GM03348 (cell line): ENCODE measurements at regions not wholly inside any gene's neighbourhood (a gene's known extent, or its start where the extent isn't known, plus 50 kb on each side); places are given as distances from the start of the nearest gene placed in this dataset.
"Not testable (repeated sequence)": the region's sequence is repeated elsewhere in the genome, so short reads cannot be mapped to it uniquely, and the experiment has no call there.

Source experiments
- DNase-seq: peaks from one replicate; pipeline ENCODE4 v3.0.0; 2012; ENCODE audit warnings: low spot score

DNA sequence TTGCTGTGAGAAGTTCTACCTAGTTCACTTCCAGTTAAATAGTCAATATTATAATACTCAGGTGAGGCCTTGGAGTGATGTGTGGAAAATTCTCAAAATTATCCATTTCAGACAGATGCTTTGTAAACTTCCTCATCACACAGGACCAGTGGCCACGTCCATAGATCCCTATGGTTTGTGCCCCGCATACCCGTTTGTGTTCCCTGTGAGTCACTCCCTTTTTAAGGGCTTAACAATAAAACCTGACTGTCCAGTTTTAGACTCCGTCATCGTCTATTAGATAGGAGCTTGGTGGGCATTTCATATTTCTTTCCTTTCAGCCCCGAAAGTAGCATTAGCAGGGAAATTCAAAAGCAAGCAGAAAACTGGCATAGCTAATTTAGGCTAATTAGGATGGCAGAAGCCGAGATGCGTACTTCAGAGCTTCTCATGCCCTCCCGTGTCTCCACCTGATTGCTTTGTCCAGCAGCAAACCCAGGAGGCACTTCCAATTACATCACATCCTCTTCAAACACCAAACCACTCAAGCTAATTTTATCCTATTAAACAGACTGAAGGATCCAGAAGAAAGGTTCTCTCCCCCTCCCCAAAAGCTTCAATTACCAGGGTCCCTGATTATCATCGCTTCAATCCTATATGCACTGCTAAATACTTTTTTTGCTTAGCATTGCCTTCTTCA, 186.6 kb upstream of the OTX2 start:
- DNase-seq, result no peak

DNA sequence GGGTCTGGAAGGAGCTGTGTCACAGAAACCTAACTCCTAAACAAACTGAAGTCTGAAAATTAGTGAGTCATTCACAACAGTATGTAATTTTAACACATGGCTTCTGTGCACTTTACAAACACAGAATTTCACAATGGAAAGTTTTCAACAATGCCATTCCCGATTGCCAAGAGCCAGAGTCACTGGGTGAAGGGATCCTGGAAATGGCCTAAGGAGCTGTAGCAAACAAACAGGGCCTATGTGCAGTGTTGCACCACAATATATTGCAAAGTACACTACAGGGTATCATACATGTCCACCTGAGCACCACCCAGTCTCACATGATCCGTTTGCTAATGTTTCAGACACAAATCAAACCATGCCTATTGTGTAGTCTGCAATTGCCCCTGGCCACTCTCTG, 184.7 kb upstream of the OTX2 start:
- DNase-seq, result no peak

- no peak for DNase-seq
Measured at GRCh38 chr14:56992332-56992820, 182.1 kb upstream of the OTX2 start.

- DNase-seq, result not testable (repeated sequence)
Measured at GRCh38 chr14:56990991-56991627, 180.8 kb upstream of the OTX2 start.

- no peak for DNase-seq
Measured at GRCh38 chr14:56989359-56989758, 179.1 kb upstream of the OTX2 start.

DNA sequence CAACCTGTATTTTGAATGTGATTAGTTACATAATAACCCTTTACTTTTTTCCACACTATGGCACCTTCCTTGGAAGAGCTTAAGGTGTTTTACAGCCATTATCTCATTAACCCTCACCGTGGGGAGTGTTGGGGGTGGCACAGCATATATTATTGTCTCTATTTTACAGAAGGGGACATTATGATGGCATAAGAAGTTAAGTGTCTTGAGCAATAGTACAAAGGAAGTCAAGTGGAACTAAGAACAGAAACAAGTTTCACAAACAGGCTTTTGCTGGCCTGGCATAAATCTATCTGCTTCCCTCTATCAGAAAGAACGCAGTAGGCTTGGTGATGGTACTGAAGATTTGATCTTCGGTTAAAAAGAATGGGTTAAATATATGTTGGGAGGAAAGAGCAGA, 169.7 kb upstream of the OTX2 start:
- DNase-seq, result no peak

GRCh38 chr14:56976211-56976610, 165.9 kb upstream of the OTX2 start:
- DNase-seq, result no peak

GRCh38 chr14:56975521-56975920, 165.2 kb upstream of the OTX2 start:
- DNase-seq, result no peak

DNA sequence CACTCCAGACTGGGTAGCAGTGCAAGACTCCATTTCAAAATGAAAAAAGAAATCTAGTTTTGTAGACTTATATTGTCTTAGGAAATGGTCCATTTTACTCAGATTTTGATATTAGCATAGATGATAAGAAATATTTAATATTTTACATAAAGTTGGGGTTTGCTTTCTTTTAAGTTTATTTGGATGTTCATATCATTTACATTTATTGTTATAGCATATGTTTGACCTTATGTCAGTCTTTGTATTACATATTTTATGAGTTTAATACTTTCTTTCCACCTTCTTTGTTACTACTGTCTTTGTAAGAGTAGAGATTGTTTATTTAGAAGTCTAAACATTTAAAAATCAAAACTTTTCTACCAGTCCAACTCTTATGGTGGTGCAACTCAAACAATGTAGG, 162.7 kb upstream of the OTX2 start:
- DNase-seq, result no peak

DNA sequence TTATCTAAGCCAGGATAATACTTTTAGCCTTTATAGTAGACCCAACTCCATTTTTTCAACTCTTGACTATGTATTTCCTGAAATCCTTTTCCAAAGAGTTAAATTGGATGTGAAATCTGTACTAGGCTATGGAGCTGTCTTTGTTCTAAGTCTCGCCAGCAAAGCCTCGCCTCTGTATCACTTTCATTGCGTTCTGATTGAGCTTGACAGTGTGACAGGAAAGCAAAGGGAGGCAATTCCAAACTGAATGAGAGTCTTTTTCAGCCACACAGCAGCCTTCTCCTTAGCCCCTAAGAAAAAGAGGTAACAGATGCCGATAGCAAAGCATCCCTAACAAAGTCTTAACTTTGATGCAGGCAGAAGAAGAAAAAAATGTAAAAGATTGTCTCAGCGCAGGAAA, 154.6 kb upstream of the OTX2 start:
- no peak for DNase-seq

DNA sequence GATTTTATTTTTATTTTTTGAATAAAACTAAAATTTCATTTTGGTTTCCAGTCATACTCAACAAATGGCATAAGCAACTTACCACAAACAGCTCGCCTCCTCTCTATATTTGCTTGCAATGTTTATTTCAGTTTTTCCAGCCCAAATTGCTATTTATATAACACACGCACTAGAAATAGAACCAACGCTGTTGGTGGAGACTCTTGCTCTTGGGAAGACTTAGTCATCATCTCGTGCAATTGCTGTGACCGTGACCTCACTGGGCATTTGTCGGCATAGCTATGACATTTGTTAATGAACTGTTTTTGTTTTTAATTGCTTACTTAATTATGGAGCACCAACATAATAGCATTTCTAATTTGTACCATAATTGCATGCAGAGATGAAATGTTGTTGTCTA, 153.1 kb upstream of the OTX2 start:
- no peak for DNase-seq

DNA sequence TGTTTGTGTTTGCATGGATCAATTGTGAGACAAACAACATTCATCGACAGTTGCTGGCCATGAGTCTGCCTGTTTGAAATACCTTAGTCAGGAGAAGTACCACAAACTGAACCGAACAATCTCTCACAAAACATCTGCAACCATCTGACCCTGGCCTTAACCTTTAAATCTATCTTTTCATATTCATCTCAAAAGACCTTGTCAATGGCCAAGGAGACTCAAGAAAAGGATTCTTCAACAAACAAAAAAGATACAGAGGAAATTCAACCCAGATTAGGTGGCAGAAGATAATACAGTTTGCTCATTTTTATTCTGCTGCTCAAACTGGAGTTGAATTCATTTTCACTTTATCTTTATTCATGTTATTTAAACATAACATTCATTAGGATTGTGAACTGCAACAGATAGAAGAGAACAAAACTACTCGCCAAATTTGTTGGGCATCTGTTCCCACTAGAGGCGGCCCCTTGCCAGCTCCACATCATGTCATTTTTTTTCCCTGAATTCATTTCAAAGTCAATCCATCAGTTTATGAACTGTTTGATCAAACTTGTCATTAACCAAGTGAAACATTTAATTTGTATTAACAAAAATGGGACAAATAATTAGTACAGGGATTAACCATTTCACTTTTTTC, 152.3 kb upstream of the OTX2 start:
- DNase-seq, result no peak

- DNase-seq, result no peak
Measured at GRCh38 chr14:56959869-56960268, 149.6 kb upstream of the OTX2 start.

GRCh38 chr14:56959121-56959520, 148.8 kb upstream of the OTX2 start:
- DNase-seq, result no peak

- no peak for DNase-seq
Measured at GRCh38 chr14:56956182-56956581, 145.9 kb upstream of the OTX2 start.

DNA sequence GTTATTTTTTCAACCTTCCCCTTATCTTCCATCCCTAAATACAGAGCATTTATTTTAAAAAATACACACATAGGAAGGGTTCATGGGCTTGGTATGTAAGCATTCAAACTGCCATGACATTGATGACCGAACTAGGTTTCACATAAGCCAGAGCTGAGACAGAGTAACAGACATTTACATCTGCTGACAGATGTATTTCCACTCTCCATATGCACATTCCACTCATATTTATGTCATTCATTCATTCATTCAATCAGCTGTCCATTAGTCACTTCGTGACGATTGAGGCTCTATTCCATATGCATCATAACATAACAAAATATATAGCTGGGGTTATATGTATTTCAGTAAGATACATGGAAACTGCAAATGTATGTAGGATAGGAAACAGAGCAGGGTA, 145.5 kb upstream of the OTX2 start:
- no peak for DNase-seq

DNA sequence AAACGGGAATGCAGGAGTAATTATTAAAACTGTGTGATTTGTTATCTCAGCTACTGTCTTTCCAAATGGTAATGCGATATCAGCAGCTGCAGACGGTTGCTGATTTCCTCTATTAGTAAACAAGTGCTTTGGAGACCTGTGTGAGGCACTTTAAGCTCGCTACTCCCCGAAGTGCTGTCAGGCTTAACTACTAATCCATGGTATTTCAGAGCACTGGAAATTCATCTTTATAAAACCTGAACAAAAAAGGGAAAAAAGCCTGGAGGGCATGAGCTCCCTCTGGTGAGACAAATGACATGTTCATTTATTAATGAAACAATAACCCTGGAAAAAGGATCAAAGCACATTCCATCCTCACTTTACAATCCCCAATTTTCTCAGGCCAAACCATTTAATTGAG, 143.6 kb upstream of the OTX2 start:
- no peak for DNase-seq

- no peak for DNase-seq
Measured at GRCh38 chr14:56952766-56953473, 142.6 kb upstream of the OTX2 start.

GRCh38 chr14:56949828-56950227, 139.5 kb upstream of the OTX2 start:
- DNase-seq, result no peak

- no peak for DNase-seq
Measured at GRCh38 chr14:56945291-56945690, 135.0 kb upstream of the OTX2 start.

DNA sequence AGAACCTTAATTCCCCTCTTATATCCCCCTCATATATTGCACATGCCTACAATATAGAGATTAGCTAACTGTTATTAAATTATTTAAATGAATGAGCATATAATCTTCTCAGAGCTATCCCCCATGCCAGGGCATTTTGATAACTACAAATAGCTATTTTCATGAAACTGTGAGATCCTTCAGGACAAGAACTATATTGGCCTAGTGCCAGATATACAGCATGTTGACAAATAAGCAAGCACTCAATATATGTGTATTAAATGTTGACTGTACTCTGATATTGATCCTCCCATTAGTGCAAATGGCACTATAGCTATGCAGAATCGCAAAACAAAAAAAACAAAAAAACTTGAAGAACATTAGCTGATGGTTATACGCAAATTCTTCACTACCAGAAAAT, 134.1 kb upstream of the OTX2 start:
- no peak for DNase-seq

- DNase-seq, result no peak
Measured at GRCh38 chr14:56933446-56933845, 123.2 kb upstream of the OTX2 start.
